Prostate gland (tissue), 2 donors: ENCODE measurements at regions not wholly inside any gene's neighbourhood (a gene's known extent, or its start where the extent isn't known, plus 50 kb on each side); places are given as distances from the start of the nearest gene placed in this dataset.

Experiments
- POLR2AphosphoS5 ChIP-seq: sonication (generic); formaldehyde crosslinking; IDR thresholded peaks from one replicate; pipeline ENCODE4 v1.6.1; 2017; ENCODE audit warnings: antibody characterized with exemption
- TF ChIP-seq, protein P1 (sequence below), 4 experiments: fragments of 200-600 bp in 2 of 4; fragments of 450-650 bp in 2 of 4; sonication (generic) in 2 of 4; IDR thresholded peaks; 1 replicate in 3 of 4; 2 replicates in 1 of 4; pipeline ENCODE4 v1.5.1; 2016 to 2019; ENCODE audit warnings: antibody characterized with exemption in 4 of 4, mild to moderate bottlenecking in 2 of 4, moderate library complexity in 2 of 4

DNA sequence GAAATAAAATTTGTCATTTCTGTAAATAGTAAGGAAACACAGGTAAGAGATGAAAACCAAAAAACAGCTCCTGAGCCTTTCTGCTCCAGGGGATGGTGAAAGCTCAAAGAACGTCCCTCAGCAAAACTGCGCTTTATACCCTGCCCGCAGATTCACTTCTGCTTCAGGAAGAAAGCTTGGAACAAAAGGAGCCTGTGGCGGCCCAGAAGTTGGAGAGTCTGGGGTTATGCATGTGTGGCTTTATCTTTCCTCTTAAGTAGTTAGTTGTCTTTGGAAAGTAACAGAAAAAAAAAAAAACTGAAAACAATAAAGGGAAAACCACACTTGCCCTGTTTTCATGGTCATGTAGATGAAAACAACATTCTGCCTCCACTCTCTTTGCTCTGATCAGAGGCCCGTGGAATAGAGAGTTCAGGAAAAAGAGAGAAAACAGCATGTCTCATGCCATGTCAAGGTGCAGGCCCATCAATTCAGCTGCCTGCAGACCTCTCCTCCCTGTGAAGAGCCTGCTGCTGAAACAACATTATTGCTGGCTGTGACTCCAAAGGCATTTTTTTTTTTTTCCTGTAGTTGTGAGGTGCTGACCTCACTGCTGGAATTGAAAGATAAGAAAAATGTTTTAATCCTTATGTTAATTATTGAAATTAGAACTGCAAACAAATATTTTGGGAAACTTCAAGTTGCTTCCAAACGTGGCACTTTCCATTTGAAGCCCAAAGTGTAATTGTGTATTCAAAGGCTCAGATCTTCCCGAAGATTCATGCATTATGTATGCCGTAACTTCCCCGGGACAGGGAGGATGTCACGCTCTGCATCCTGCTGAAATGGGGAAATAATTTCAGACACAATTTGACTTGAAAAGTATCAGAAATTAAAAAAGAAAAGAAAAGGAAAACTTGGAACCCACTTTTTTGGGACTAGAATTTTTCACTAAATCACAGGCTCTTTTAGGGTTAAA is 108.4 kb upstream of the ZNF385D start:
- TF ChIP-seq, protein P1, sequence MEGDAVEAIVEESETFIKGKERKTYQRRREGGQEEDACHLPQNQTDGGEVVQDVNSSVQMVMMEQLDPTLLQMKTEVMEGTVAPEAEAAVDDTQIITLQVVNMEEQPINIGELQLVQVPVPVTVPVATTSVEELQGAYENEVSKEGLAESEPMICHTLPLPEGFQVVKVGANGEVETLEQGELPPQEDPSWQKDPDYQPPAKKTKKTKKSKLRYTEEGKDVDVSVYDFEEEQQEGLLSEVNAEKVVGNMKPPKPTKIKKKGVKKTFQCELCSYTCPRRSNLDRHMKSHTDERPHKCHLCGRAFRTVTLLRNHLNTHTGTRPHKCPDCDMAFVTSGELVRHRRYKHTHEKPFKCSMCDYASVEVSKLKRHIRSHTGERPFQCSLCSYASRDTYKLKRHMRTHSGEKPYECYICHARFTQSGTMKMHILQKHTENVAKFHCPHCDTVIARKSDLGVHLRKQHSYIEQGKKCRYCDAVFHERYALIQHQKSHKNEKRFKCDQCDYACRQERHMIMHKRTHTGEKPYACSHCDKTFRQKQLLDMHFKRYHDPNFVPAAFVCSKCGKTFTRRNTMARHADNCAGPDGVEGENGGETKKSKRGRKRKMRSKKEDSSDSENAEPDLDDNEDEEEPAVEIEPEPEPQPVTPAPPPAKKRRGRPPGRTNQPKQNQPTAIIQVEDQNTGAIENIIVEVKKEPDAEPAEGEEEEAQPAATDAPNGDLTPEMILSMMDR (IDR thresholded peaks at IDR 0.05): no peak
- no peak for TF ChIP-seq POLR2AphosphoS5
